ENCODE measurements at regions not wholly inside any gene's neighbourhood (a gene's known extent, or its start where the extent isn't known, plus 50 kb on each side); places are given as distances from the start of the nearest gene placed in this dataset.

DNA sequence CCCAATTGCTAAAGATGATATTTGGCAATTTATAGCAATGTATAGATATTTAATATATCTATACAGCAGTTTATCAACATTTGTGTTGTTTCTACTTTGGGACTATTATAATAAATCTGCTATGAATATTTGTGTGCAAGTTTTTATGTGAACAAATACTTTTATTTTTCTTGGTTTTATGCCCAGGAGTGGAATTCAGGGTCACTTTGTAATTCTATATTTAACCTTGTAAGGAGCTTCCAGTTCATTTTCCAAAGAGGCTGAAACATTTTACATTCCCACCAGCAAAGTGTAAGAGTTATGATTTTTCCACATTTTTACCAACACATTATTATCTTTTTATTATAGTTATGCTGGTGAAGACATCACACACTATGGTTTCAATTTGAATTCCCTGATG, 801.3 kb downstream of the PCDH18 start:
- TF ChIP-seq, protein P1, sequence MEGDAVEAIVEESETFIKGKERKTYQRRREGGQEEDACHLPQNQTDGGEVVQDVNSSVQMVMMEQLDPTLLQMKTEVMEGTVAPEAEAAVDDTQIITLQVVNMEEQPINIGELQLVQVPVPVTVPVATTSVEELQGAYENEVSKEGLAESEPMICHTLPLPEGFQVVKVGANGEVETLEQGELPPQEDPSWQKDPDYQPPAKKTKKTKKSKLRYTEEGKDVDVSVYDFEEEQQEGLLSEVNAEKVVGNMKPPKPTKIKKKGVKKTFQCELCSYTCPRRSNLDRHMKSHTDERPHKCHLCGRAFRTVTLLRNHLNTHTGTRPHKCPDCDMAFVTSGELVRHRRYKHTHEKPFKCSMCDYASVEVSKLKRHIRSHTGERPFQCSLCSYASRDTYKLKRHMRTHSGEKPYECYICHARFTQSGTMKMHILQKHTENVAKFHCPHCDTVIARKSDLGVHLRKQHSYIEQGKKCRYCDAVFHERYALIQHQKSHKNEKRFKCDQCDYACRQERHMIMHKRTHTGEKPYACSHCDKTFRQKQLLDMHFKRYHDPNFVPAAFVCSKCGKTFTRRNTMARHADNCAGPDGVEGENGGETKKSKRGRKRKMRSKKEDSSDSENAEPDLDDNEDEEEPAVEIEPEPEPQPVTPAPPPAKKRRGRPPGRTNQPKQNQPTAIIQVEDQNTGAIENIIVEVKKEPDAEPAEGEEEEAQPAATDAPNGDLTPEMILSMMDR (conservative IDR thresholded peaks at IDR 0.05; ENCODE audit: low read depth, low read length): no peak
- no peak for TF ChIP-seq POLR2A (IDR thresholded peaks at IDR 0.05; ENCODE audit: low read depth, low read length)
- no peak for TF ChIP-seq FOS (IDR thresholded peaks at IDR 0.05; ENCODE audit: low read depth, low read length)
- TF ChIP-seq CEBPB (IDR thresholded peaks at IDR 0.05; ENCODE audit: low read depth, low read length): no peak
- TF ChIP-seq MAZ (IDR thresholded peaks at IDR 0.05; ENCODE audit: borderline replicate concordance, low read depth, low read length): no peak
- TF ChIP-seq NFE2L2 (IDR thresholded peaks at IDR 0.05; ENCODE audit: low read depth, low read length): no peak
- TF ChIP-seq MAFK (IDR thresholded peaks at IDR 0.05; ENCODE audit: low read depth, low read length): no peak
- no peak for TF ChIP-seq RFX5 (IDR thresholded peaks at IDR 0.05; ENCODE audit: low read depth, low read length)
- TF ChIP-seq USF2 (IDR thresholded peaks at IDR 0.05; ENCODE audit: low read depth, low read length): no peak
- no peak for TF ChIP-seq CHD1 (IDR thresholded peaks at IDR 0.05; ENCODE audit: low read depth, low read length)
- no peak for TF ChIP-seq RAD21 (IDR thresholded peaks at IDR 0.05; ENCODE audit: low read length)
- TF ChIP-seq RCOR1 (IDR thresholded peaks at IDR 0.05; ENCODE audit: insufficient replicate concordance, low read length): no peak
- TF ChIP-seq SMC3 (IDR thresholded peaks at IDR 0.05; ENCODE audit: low read depth, low read length): no peak
- TF ChIP-seq MXI1 (IDR thresholded peaks at IDR 0.05; ENCODE audit: borderline replicate concordance, low read depth, low read length): no peak

Measured in IMR-90 (cell line).